ENCODE measurements at regions not wholly inside any gene's neighbourhood (a gene's known extent, or its start where the extent isn't known, plus 50 kb on each side); places are given as distances from the start of the nearest gene placed in this dataset.

DNA sequence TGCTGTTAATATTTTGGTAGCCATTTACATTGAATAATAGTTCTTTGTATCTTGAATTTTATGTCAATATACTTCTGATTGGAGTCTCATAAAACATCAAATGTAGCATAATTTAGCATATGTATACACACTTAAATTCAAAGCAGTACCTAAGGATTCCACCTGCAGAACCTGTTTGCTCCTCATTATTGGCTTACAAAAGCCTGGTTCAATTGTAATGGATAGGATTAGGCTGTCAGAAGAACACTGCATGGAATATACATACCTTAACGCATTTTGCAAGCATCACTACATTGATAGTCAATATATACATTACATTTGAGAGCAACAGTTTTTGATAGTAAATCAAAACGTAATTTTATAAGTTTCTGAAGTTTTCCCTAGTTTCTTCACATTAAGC lies 711.3 kb upstream of the COX7C start:
- no peak for TF ChIP-seq BRCA1 (IDR thresholded peaks at IDR 0.05; ENCODE audit: low read depth, low read length)
- no peak for TF ChIP-seq EP300 (IDR thresholded peaks at IDR 0.05; ENCODE audit: borderline replicate concordance in 1 of 2, low read depth in 2 of 2, low read length in 2 of 2)
- no peak for TF ChIP-seq CBX5 (IDR thresholded peaks at IDR 0.05; ENCODE audit: low read depth, low read length)
- TF ChIP-seq, protein P1, sequence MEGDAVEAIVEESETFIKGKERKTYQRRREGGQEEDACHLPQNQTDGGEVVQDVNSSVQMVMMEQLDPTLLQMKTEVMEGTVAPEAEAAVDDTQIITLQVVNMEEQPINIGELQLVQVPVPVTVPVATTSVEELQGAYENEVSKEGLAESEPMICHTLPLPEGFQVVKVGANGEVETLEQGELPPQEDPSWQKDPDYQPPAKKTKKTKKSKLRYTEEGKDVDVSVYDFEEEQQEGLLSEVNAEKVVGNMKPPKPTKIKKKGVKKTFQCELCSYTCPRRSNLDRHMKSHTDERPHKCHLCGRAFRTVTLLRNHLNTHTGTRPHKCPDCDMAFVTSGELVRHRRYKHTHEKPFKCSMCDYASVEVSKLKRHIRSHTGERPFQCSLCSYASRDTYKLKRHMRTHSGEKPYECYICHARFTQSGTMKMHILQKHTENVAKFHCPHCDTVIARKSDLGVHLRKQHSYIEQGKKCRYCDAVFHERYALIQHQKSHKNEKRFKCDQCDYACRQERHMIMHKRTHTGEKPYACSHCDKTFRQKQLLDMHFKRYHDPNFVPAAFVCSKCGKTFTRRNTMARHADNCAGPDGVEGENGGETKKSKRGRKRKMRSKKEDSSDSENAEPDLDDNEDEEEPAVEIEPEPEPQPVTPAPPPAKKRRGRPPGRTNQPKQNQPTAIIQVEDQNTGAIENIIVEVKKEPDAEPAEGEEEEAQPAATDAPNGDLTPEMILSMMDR (IDR thresholded peaks at IDR 0.05; ENCODE audit: control extremely low read depth in 1 of 3, insufficient read depth in 1 of 3, low read depth in 1 of 3, low read length in 3 of 3) = no peak
- TF ChIP-seq, protein P2, sequence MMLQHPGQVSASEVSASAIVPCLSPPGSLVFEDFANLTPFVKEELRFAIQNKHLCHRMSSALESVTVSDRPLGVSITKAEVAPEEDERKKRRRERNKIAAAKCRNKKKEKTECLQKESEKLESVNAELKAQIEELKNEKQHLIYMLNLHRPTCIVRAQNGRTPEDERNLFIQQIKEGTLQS (IDR thresholded peaks at IDR 0.05; ENCODE audit: insufficient read depth, low read depth, low read length) = no peak
- no peak for TF ChIP-seq YY1 (IDR thresholded peaks at IDR 0.05; ENCODE audit: low read depth, low read length)
- no peak for TF ChIP-seq POLR2A (IDR thresholded peaks at IDR 0.05; ENCODE audit: control extremely low read depth in 1 of 2, low read depth in 2 of 2, low read length in 2 of 2)
- no peak for TF ChIP-seq FOSL1 (IDR thresholded peaks at IDR 0.05; ENCODE audit: insufficient read depth, low read depth, low read length)

Data from H1 (cell line).